ENCODE measurements at regions not wholly inside any gene's neighbourhood (a gene's known extent, or its start where the extent isn't known, plus 50 kb on each side); places are given as distances from the start of the nearest gene placed in this dataset.

GRCh38 chr6:103404799-103405198 is 1454.9 kb downstream of the HACE1 start:
- no peak overlapping the region for H3K4me3 ChIP-seq (ENCODE audit: low read depth, low read length)
- no peak for DNase-seq (ENCODE audit: low read depth)
- TF ChIP-seq CTCF (IDR thresholded peaks at IDR 0.05; ENCODE audit: insufficient read depth, low read length) = no peak

GRCh38 chr6:103396768-103397167 is 1463.0 kb downstream of the HACE1 start:
- TF ChIP-seq CTCF (IDR thresholded peaks at IDR 0.05; ENCODE audit: insufficient read depth, low read length) = no peak
- no peak overlapping the region for H3K4me3 ChIP-seq (ENCODE audit: low read depth, low read length)
- DNase-seq (ENCODE audit: low read depth) = no peak

- no peak for DNase-seq (ENCODE audit: low read depth)
- no peak for TF ChIP-seq CTCF (IDR thresholded peaks at IDR 0.05; ENCODE audit: insufficient read depth, low read length)
- H3K4me3 ChIP-seq (ENCODE audit: low read depth, low read length) = no peak overlapping the region
These were observed 1480.4 kb downstream of the HACE1 start for GRCh38 chr6:103379272-103379671.

- no peak overlapping the region for H3K4me3 ChIP-seq (ENCODE audit: low read depth, low read length)
- no peak for TF ChIP-seq CTCF (IDR thresholded peaks at IDR 0.05; ENCODE audit: insufficient read depth, low read length)
- DNase-seq (ENCODE audit: low read depth) = no peak
These were observed 1492.5 kb downstream of the HACE1 start for GRCh38 chr6:103367212-103367611.

GRCh38 chr6:103356531-103356930 is 1503.2 kb downstream of the HACE1 start:
- no peak overlapping the region for H3K4me3 ChIP-seq (ENCODE audit: low read depth, low read length)
- TF ChIP-seq CTCF (IDR thresholded peaks at IDR 0.05; ENCODE audit: insufficient read depth, low read length) = no peak
- DNase-seq (ENCODE audit: low read depth) = no peak

GRCh38 chr6:103344554-103345163 is 1515.1 kb downstream of the HACE1 start:
- no peak for TF ChIP-seq CTCF (IDR thresholded peaks at IDR 0.05; ENCODE audit: insufficient read depth, low read length)
- H3K4me3 ChIP-seq (ENCODE audit: low read depth, low read length) = no peak overlapping the region
- no peak for DNase-seq (ENCODE audit: low read depth)

- no peak overlapping the region for H3K4me3 ChIP-seq (ENCODE audit: low read depth, low read length)
- no peak for TF ChIP-seq CTCF (IDR thresholded peaks at IDR 0.05; ENCODE audit: insufficient read depth, low read length)
These were observed 1524.3 kb downstream of the HACE1 start for GRCh38 chr6:103335412-103335811.

More at GRCh38 chr6:103335412-103335811, 1524.3 kb downstream of the HACE1 start:
- DNase-seq (ENCODE audit: low read depth) = no peak
